OCI-LY7 (cell line): ENCODE measurements at regions not wholly inside any gene's neighbourhood (a gene's known extent, or its start where the extent isn't known, plus 50 kb on each side); places are given as distances from the start of the nearest gene placed in this dataset.
"Not testable (repeated sequence)": the region's sequence is repeated elsewhere in the genome, so short reads cannot be mapped to it uniquely, and the experiment has no call there.

Experiments
- BruUV-seq: library from RNA; stranded (reverse); fragments of 400-500 nt; replicated peaks from 2 replicates; lab custom pipeline; 2021; lab: Mats Ljungman, UMichigan
- CTCF ChIA-PET: fragments of 300-600 bp; sonication (Branson Sonifier 250); formaldehyde crosslinking; loops from one replicate; lab custom pipeline; 2022; ENCODE audit warnings: antibody characterized with exemption; ENCODE audit not compliant: unreplicated experiment; lab: Charles Lee
- POLR2A ChIA-PET: fragments of 300-600 bp; sonication (Branson Sonifier 250); formaldehyde crosslinking; loops from one replicate; lab custom pipeline; 2022; ENCODE audit warnings: antibody characterized with exemption; lab: Charles Lee
- DNase-seq: peaks from one replicate; pipeline ENCODE4 v3.0.0-alpha.2; 2015; ENCODE audit warnings: low spot score
- H2AFZ ChIP-seq: fragments of 200-600 bp; sonication (generic), shearing (Covaris generic); 2 replicates; pipeline ENCODE4 v1.6.1; 2014; ENCODE audit warnings: mild to moderate bottlenecking, antibody characterized with exemption, low read length, moderate library complexity
- H3K27ac ChIP-seq: fragments of 200-600 bp; sonication (generic); 2 replicates; pipeline ENCODE4 v1.5.1; 2014; ENCODE audit warnings: mixed run types, low read depth, mild to moderate bottlenecking, moderate library complexity, low read length, inconsistent platforms; ENCODE audit not compliant: poor library complexity, severe bottlenecking
- H3K36me3 ChIP-seq: fragments of 200-600 bp; sonication (generic); 2 replicates; pipeline ENCODE4 v1.6.1; 2014; ENCODE audit warnings: mild to moderate bottlenecking, antibody characterized with exemption, low read length, moderate library complexity, mixed read lengths; ENCODE audit not compliant: insufficient read depth
- H3K4me1 ChIP-seq: fragments of 200-600 bp; sonication (generic); 2 replicates; pipeline ENCODE4 v1.5.1; 2014; ENCODE audit warnings: mild to moderate bottlenecking, low read length; ENCODE audit not compliant: insufficient read depth, poor library complexity, severe bottlenecking
- H3K4me2 ChIP-seq: fragments of 200-600 bp; sonication (generic); 2 replicates; pipeline ENCODE4 v1.6.1; 2014; ENCODE audit warnings: mild to moderate bottlenecking, low read length
- H3K4me3 ChIP-seq: fragments of 200-600 bp; sonication (generic); 2 replicates; pipeline ENCODE4 v1.5.1; 2014; ENCODE audit warnings: mild to moderate bottlenecking, low read depth, low read length; ENCODE audit not compliant: poor library complexity, severe bottlenecking
- H3K79me2 ChIP-seq: fragments of 200-600 bp; sonication (generic); 2 replicates; pipeline ENCODE4 v1.6.1; 2016; ENCODE audit warnings: low read depth, mild to moderate bottlenecking, low read length, moderate library complexity, mixed read lengths; ENCODE audit not compliant: insufficient read depth
- H3K9me2 ChIP-seq: fragments of 200-600 bp; sonication (generic); 2 replicates; pipeline ENCODE4 v1.6.1; 2016; ENCODE audit warnings: mild to moderate bottlenecking, low read length, mixed read lengths; ENCODE audit not compliant: insufficient read depth
- H3K9me3 ChIP-seq: fragments of 200-600 bp; sonication (generic); 2 replicates; pipeline ENCODE4 v1.6.1; 2014; ENCODE audit warnings: mild to moderate bottlenecking, mixed run types, low read length, mixed read lengths
- H4K20me1 ChIP-seq: fragments of 200-600 bp; sonication (generic); 2 replicates; pipeline ENCODE4 v1.6.1; 2014; ENCODE audit warnings: mild to moderate bottlenecking, antibody characterized with exemption, low read length, moderate library complexity, mixed read lengths; ENCODE audit not compliant: insufficient read depth
- CTCF ChIP-seq: fragments of 200-600 bp; sonication (generic); conservative IDR thresholded peaks from 2 replicates; pipeline ENCODE4 v1.5.1; 2014; ENCODE audit warnings: mild to moderate bottlenecking, antibody characterized with exemption, low read length, moderate library complexity, mixed read lengths
- EZH2phosphoT487 ChIP-seq: fragments of 200-600 bp; sonication (generic); IDR thresholded peaks from 2 replicates; pipeline ENCODE4 v1.6.1; 2018; ENCODE audit warnings: low read depth, borderline replicate concordance, mild to moderate bottlenecking, mixed run types, antibody characterized with exemption, low read length, moderate library complexity, mixed read lengths
- intact Hi-C: fragments of 100-400 bp; cut with micrococcal nuclease; formaldehyde crosslinking; loops from one replicate; pipeline ENCODE4 v1.10.0; 2022; ENCODE audit not compliant: unreplicated experiment

GRCh38 chr2:228768818-228769217 is 502.3 kb downstream of the PID1 start:
- Histone ChIP-seq H3K4me1 (no peaks in the 10 kb centered on the region), H3K79me2 (no peaks in the 10 kb centered on the region), H3K9me2 (no peaks in the 10 kb centered on the region), H3K36me3 (no peaks in the 10 kb centered on the region), H3K9me3 (no peaks in the 10 kb centered on the region), H3K4me3 (no peak overlapping the region), H3K4me2 (no peak overlapping the region), H4K20me1 (no peaks in the 10 kb centered on the region), H2AFZ (no peak overlapping the region), H3K27ac (no peak overlapping the region)
- ChIA-PET POLR2A (no interaction called here), CTCF (no interaction called here)
- intact Hi-C loops: no loop called here
- BruUV-seq: no TSS peak
- TF ChIP-seq EZH2phosphoT487 (no peak), CTCF (no peak)
- DNase-seq: no peak

- H3K27ac ChIP-seq, H3K4me3 ChIP-seq, BruUV-seq, H3K4me2 ChIP-seq, H3K79me2 ChIP-seq, H3K36me3 ChIP-seq, H3K4me1 ChIP-seq, DNase-seq, H2AFZ ChIP-seq, CTCF ChIA-PET, intact Hi-C loops, POLR2A ChIA-PET, H3K9me2 ChIP-seq, H4K20me1 ChIP-seq, H3K9me3 ChIP-seq: not testable (repeated sequence)
Measured at GRCh38 chr2:228768141-228768540, 502.9 kb downstream of the PID1 start.

- DNase-seq: no peak
- CTCF ChIA-PET: no interaction called here
- H3K4me3 ChIP-seq: no peak overlapping the region
- no peak for TF ChIP-seq EZH2phosphoT487
- no peak for TF ChIP-seq CTCF
- no peak overlapping the region for H3K27ac ChIP-seq
- H3K9me2 ChIP-seq: no peaks in the 10 kb centered on the region
- no peaks in the 10 kb centered on the region for H3K9me3 ChIP-seq
- POLR2A ChIA-PET: no interaction called here
- H2AFZ ChIP-seq: no peak overlapping the region
- BruUV-seq: no TSS peak
- H3K36me3 ChIP-seq: no peaks in the 10 kb centered on the region
- no peaks in the 10 kb centered on the region for H3K79me2 ChIP-seq
- no peaks in the 10 kb centered on the region for H4K20me1 ChIP-seq
- intact Hi-C loops: no loop called here
- no peak overlapping the region for H3K4me2 ChIP-seq
- H3K4me1 ChIP-seq: no peaks in the 10 kb centered on the region
Measured at GRCh38 chr2:228767196-228767595, 503.9 kb downstream of the PID1 start.
